Non-pigmented ciliary epithelial cell (primary cell): ENCODE measurements at regions not wholly inside any gene's neighbourhood (a gene's known extent, or its start where the extent isn't known, plus 50 kb on each side); places are given as distances from the start of the nearest gene placed in this dataset.
"Not testable (repeated sequence)": the region's sequence is repeated elsewhere in the genome, so short reads cannot be mapped to it uniquely, and the experiment has no call there.

Experiments
- DNase-seq: peaks from one replicate; pipeline ENCODE4 v3.0.0-alpha.2; 2010; ENCODE audit warnings: low read depth

- not testable (repeated sequence) for DNase-seq
These were observed 323.0 kb upstream of the ATP10A start for GRCh38 chr15:26186138-26186537.

GRCh38 chr15:26182441-26182840, 319.3 kb upstream of the ATP10A start:
- DNase-seq = no peak

GRCh38 chr15:26179906-26180305, 316.8 kb upstream of the ATP10A start:
- DNase-seq = no peak

- DNase-seq = no peak
These were observed 315.6 kb upstream of the ATP10A start for GRCh38 chr15:26178640-26179220.

GRCh38 chr15:26177816-26178215, 314.7 kb upstream of the ATP10A start:
- DNase-seq = no peak

- no peak for DNase-seq
These were observed 313.7 kb upstream of the ATP10A start for GRCh38 chr15:26176831-26177230.

- no peak for DNase-seq
These were observed 308.1 kb upstream of the ATP10A start for GRCh38 chr15:26171266-26171665.

GRCh38 chr15:26166429-26166828, 303.3 kb upstream of the ATP10A start:
- DNase-seq = no peak

GRCh38 chr15:26165546-26165945, 302.4 kb upstream of the ATP10A start:
- no peak for DNase-seq

GRCh38 chr15:26160343-26160742, 297.2 kb upstream of the ATP10A start:
- DNase-seq = no peak

GRCh38 chr15:26158176-26158575, 295.0 kb upstream of the ATP10A start:
- no peak for DNase-seq

GRCh38 chr15:26157081-26157480, 294.0 kb upstream of the ATP10A start:
- no peak for DNase-seq

GRCh38 chr15:26156051-26156450, 292.9 kb upstream of the ATP10A start:
- DNase-seq = no peak

GRCh38 chr15:26148156-26148860, 285.2 kb upstream of the ATP10A start:
- DNase-seq = no peak

- no peak for DNase-seq
These were observed 283.1 kb upstream of the ATP10A start for GRCh38 chr15:26146202-26146601.

- no peak for DNase-seq
These were observed 282.7 kb upstream of the ATP10A start for GRCh38 chr15:26145796-26146195.

- no peak for DNase-seq
These were observed 281.7 kb upstream of the ATP10A start for GRCh38 chr15:26144836-26145235.

GRCh38 chr15:26143221-26143620, 280.1 kb upstream of the ATP10A start:
- no peak for DNase-seq

- no peak for DNase-seq
These were observed 271.7 kb upstream of the ATP10A start for GRCh38 chr15:26134812-26135211.

- no peak for DNase-seq
These were observed 271.0 kb upstream of the ATP10A start for GRCh38 chr15:26134152-26134551.

GRCh38 chr15:26132811-26133210, 269.7 kb upstream of the ATP10A start:
- DNase-seq = no peak

- DNase-seq = no peak
These were observed 266.7 kb upstream of the ATP10A start for GRCh38 chr15:26129852-26130251.

GRCh38 chr15:26128611-26129140, 265.5 kb upstream of the ATP10A start:
- DNase-seq = no peak
